ENCODE measurements at regions not wholly inside any gene's neighbourhood (a gene's known extent, or its start where the extent isn't known, plus 50 kb on each side); places are given as distances from the start of the nearest gene placed in this dataset.
"Not testable (repeated sequence)": the region's sequence is repeated elsewhere in the genome, so short reads cannot be mapped to it uniquely, and the experiment has no call there.

GRCh38 chr1:4071653-4072052 lies 171.6 kb upstream of the C1orf174 start:
- no peak for DNase-seq

GRCh38 chr1:4072481-4073153 lies 172.5 kb upstream of the C1orf174 start:
- no peak for DNase-seq

- DNase-seq: no peak
These were observed 175.6 kb upstream of the C1orf174 start for GRCh38 chr1:4075436-4076225.

GRCh38 chr1:4076346-4076745 lies 176.3 kb upstream of the C1orf174 start:
- DNase-seq: no peak

- not testable (repeated sequence) for DNase-seq
These were observed 178.3 kb upstream of the C1orf174 start for GRCh38 chr1:4078091-4078962.

- DNase-seq: no peak
These were observed 179.7 kb upstream of the C1orf174 start for GRCh38 chr1:4079815-4080214.

- DNase-seq: no peak
These were observed 182.0 kb upstream of the C1orf174 start for GRCh38 chr1:4081806-4082711.

- DNase-seq: no peak
These were observed 183.4 kb upstream of the C1orf174 start for GRCh38 chr1:4083231-4084047.

GRCh38 chr1:4084048-4084431 lies 184.0 kb upstream of the C1orf174 start:
- no peak for DNase-seq

GRCh38 chr1:4084446-4084845 lies 184.4 kb upstream of the C1orf174 start:
- no peak for DNase-seq

- no peak for DNase-seq
These were observed 184.8 kb upstream of the C1orf174 start for GRCh38 chr1:4084896-4085295.

GRCh38 chr1:4085546-4085945 lies 185.5 kb upstream of the C1orf174 start:
- no peak for DNase-seq

- no peak for DNase-seq
These were observed 186.2 kb upstream of the C1orf174 start for GRCh38 chr1:4086085-4086850.

GRCh38 chr1:4086921-4087320 lies 186.8 kb upstream of the C1orf174 start:
- no peak for DNase-seq

GRCh38 chr1:4087530-4088420 lies 187.7 kb upstream of the C1orf174 start:
- DNase-seq: no peak

GRCh38 chr1:4088676-4089075 lies 188.6 kb upstream of the C1orf174 start:
- no peak for DNase-seq

- DNase-seq: no peak
These were observed 189.5 kb upstream of the C1orf174 start for GRCh38 chr1:4089421-4090175.

- DNase-seq: no peak
These were observed 190.5 kb upstream of the C1orf174 start for GRCh38 chr1:4090556-4090955.

Data from CD4-positive, alpha-beta T cell treated with Interleukin-17A for 1 hour (primary cell).